GM12892 (cell line): ENCODE measurements at regions not wholly inside any gene's neighbourhood (a gene's known extent, or its start where the extent isn't known, plus 50 kb on each side); places are given as distances from the start of the nearest gene placed in this dataset.

Experiments
- POLR2AphosphoS5 ChIP-seq: IDR thresholded peaks from 2 replicates; pipeline ENCODE4 v1.6.1; 2011; ENCODE audit warnings: low read depth, low read length, control low read depth
- TAF1 ChIP-seq: IDR thresholded peaks from 2 replicates; pipeline ENCODE4 v1.6.1; 2011; ENCODE audit warnings: low read depth, mild to moderate bottlenecking, control low read depth, low read length, borderline replicate concordance

DNA sequence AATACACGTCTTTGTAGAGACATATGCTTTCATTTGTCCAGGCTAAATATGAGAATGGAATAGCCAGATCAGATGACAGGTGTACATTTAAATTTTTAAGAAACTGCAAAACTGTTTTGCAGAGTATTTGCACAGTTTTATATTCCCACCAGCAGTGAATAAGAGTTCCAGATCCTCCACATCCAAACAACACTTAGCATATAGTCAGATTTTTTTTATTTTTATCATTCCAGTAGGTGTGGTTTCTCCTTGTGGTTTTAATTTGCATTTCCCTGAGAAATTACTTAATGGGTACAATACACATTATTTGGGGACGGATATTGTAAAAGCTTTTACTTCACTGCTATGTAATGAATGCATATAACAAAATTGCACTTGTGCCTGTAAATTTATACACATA lies 56.7 kb upstream of the IRF2 start:
- TF ChIP-seq TAF1 (no peak), POLR2AphosphoS5 (no peak)
